ENCODE measurements at regions not wholly inside any gene's neighbourhood (a gene's known extent, or its start where the extent isn't known, plus 50 kb on each side); places are given as distances from the start of the nearest gene placed in this dataset.
A peak's percentile ranks its signal among the peaks of the same experiment; 100 is the strongest.
"Not testable (repeated sequence)": the region's sequence is repeated elsewhere in the genome, so short reads cannot be mapped to it uniquely, and the experiment has no call there.

DNA sequence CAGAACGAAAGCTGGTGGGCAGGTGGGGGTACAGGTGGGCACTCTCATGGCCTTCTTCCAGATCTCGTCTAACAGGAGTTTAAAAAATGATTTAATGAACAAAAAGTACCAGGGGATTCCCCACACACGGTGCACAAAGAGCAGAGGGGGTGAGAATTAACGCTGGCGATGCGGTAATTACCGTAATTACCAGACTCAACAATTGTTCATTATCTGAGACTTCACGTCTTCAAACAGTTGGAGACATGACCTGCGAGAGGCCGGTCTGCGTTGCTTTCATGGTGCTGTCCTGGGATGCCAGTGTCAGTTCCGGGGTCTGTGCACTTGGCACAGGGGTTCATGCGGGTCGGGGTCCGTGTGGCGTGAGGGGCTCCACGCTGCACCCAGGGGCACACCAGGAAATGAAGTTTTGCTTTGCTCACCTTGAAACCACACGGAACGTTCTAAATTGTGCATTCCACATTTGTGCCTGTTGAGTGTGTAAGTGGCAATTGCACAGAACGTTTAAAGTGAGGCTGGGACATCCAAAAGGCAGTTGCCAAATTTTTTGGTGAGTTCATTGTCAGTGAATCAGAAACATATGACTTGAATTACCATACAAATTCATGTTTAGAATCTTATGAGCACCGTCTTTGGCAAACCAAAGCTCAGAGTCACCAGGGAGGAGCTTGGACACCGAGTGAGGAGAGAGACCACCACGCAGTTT lies 256.4 kb upstream of the IRX1 start:
- no peak for DNase-seq

DNA sequence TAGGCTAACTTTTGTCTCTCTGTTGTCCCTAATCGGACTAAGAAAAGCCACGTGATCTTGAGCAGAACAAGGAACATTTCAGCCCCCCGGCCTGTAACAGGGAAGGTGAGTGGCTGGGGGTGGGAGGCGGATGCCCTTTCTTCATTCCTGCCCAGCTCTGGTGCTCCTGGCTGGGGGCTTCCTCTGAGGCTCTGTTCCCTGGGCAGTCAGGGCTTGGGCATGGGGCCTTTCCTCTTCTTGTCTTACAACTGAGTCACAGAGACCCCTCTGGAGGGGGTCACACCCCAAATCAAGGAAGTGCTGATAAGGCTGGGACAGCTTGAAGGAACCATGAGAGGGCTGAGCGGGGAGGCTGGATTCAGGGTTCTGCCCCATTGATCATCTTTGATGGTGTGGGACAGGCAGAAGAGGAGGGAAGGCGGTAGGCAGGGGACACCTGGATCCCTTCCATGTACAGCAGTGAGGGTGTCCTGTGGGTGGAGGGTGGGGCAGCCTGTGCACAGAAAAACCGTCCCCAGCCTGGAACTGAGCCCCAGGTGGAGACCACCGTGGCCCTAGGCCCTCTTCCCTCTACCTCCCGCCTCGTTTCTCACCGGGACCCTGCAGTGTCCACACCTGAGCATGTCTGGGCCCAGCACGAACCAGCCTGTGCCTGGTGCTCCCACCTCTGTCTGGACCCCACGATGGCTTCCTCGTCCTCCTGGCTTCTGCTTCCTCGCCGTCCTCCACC lies 257.7 kb upstream of the IRX1 start:
- DNase-seq = no peak

DNA sequence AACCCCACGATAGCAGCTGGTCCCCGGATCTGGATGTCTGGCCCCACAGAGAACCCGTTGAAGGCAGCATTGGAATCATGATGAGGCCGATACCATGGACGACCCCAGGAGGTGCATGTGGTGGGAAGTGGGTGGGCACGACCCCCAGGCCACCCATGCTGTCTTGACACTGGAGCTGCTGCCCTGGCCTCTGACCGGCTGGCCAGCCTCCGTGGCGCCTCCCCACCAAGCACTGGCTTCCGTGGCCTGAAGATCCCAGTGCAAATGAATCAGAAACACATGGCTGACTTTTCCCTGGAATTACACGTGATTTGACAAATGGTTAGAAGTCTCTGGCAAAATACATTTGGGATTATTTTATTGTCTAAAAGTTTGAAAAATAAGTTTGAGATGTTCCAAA lies 259.0 kb upstream of the IRX1 start:
- DNase-seq = no peak

DNA sequence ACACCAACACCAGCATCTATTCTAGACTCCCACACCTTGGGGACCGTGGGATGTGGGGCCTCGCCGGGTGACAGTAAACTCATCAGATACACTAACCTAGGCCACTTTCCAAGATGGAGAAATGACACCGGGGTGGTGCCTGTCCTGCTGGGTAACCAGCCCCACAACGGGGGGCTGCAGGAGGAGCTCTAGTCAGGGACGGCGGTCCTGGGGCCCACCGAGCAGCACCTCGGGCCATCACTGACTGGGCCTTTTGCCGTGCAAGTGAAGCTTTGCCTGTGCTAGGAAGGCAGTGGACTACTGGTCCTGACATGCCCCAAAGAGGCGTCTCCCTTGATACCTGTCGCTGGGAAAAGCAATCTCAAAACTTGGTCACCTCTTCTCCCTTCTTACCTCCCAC lies 260.3 kb upstream of the IRX1 start:
- DNase-seq = no peak

DNA sequence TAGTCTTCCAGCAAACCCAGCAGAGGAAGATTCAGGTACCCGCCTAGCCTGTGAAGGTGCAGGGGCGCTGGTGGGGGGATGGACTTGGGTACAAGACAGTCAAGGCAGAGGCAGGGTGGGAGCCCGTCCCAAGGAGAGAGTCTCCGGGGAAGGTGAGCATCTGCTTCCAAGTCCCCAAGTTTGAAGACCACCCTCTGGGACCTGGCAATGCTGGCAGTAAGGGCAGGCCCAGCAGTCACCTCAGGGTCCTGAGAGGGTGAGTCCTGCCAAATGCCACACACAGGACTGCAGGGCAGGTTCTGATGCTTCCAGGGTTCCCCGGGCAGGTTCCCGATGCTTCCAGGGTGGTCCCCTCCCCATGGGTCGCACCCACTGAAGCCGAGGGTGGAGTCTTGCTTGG lies 261.8 kb upstream of the IRX1 start:
- DNase-seq = no peak

DNA sequence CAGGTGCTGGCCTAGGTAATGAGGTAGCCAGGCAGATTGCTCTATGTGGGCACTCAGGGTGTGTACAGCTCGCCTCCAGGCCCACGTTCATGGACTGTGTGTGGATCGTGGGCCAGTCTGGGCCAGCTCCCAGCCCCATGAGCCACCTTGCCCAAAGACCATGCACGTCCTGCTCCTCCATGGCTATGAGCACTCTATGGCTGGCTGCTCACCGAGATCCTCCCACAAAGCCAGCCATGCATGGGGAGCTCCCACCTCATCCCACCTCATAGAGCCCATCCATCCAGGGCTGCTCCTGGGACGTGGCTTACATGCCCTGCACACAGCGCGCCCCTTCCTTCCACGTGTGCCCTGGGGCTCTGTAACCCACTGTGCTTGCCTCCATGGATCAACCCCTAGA lies 262.5 kb upstream of the IRX1 start:
- no peak for DNase-seq

DNA sequence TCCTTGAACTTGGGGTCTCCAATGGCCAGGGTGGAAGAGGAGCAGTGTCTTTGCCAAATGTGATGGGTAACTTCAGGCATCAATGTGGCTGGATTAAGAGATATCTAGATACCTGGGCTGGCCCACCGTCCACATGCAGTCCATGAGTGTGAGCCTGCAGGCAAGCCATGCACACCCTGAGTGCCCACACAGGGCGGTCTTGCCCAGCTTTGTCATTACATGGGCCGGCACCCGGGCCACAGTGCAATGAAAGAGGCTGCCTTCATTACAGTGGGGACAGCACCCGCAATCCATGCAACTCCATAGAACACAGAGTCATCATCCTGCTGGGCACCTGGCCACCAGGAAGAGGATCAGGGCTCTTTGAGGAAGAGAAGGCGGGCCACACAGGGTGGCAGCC lies 263.8 kb upstream of the IRX1 start:
- no peak for DNase-seq

DNA sequence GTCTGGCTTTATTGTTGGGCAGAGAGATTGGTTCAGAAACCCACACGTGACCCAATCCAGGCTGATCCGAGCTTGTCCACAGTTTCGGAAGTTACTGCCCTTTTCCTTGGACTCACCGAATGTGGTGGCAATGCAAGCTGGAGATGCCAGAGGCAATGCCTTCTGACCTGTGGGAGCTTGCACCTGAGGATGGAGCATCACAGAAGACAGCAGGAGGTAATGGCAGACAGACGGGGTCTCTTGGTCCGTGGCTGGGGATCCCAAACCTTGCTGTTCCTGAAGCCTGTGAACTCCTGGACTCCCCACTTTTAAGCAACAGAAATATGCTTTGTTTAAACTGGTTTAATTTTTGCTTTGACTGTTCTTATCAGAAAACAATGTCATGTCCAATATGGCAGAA lies 265.2 kb upstream of the IRX1 start:
- no peak for DNase-seq

DNA sequence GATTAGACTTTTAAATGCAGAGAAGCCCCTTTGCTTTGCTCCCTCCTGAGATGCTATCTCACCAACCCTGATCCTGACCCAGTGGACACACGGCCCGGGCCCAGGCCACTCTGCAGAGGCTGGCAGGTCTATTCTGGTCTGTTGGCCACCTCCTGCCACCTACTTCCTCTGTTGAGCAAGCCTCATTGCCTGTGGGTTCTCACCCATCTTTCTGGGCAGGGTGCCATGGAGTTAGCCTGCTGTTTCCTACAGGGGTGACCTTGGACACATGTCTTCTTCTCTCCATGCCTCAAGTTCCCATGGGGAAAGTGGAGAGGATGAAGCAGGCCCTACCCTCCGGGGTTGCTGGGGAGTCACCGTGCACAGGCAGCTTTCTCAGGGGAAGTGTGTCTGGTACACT lies 266.2 kb upstream of the IRX1 start:
- DNase-seq = no peak

DNA sequence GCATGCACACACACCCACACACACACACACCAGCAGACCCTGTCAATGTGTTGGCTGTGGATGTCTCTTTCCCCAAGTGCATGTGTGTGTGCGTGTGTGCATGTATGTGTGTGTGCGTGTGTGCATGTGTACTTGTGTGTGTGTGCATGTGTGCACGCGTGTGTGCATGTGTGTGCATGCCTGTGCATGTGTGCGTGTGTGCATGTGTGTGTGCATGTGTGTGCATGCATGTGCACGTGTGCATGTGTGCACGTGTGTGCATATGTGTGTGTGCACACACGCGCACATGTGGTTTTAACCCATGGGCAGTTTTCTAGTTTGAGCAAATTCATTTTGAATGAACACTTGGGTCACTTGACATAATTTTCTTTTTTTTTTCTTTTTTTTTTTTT lies 268.8 kb upstream of the IRX1 start:
- DNase-seq = no peak

DNA sequence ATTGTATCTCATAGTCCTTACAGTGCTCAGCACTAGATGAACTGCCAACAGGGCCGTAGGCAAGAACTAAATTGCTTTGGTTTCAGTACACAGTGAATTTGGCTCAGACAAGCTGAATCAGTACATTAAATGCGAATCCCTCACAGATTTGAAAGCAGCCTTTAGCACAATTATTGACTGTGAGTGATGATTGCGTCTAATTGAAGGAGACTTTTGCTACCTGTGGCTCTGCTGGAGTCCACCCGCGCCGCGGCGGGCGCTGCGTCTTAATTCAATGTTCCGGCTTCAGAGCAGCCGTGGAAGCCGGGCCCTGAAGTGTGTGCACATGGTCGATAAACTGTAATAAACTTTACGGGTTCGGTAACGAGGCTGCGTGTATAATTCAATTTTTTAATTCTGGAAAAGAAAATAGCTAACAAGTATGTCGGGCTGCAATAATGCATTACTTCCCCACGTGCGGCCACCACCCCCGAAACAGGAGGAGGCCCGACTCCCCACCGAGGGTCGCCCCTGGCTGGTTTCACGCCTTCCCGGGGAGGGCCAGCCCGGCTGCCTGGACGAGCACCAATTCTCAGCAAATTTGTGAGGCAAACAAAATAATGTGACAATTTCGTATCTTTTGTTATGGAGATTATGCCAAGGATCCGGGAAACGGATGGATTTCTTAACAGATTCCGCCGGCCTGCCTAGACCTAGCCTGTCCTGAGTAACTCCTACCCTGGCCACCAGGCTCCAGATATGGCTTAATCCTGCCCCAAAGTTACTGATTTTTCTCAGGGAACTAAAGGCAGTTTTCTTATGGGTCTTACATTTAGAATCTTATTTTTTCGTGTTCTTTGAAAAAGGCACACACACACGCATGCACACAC lies 269.4 kb upstream of the IRX1 start:
- no peak for DNase-seq

DNA sequence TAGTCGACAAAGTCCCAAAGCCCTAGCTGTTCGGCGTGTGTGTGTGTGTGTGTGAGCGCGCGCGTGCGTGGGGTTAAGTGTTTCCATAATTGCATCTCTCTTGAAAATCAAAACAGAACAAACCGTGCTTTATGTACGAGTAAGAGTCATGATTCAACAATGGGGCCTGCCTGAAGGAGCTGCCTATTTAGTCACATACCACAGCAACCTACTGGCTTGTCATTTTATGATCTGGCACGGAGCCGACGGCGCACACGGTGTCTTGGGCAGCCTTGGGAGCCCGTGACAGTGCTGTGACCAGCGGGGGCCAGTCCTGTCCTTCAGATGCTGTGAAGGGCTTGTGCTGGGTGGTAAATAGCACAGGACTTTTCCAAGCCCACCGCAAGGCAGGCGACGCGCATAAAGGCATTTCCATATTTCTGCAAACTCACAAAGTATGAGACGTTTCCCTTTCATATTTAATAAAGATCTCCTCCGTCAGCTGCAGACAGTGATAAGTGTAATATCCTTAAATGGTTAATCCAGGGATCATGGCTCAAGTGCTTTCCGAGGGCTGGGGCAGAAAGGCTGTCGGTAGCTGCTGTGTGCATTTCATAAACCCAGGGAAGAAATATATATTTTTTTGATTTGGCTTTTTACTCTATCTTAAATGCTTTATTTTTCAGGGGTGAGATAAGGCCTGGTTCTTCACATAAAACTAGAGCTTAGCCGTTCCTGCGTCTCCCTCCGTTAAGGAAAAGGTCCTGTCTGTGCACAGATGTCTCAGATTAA lies 270.2 kb upstream of the IRX1 start:
- peak; percentile 42 for DNase-seq

DNA sequence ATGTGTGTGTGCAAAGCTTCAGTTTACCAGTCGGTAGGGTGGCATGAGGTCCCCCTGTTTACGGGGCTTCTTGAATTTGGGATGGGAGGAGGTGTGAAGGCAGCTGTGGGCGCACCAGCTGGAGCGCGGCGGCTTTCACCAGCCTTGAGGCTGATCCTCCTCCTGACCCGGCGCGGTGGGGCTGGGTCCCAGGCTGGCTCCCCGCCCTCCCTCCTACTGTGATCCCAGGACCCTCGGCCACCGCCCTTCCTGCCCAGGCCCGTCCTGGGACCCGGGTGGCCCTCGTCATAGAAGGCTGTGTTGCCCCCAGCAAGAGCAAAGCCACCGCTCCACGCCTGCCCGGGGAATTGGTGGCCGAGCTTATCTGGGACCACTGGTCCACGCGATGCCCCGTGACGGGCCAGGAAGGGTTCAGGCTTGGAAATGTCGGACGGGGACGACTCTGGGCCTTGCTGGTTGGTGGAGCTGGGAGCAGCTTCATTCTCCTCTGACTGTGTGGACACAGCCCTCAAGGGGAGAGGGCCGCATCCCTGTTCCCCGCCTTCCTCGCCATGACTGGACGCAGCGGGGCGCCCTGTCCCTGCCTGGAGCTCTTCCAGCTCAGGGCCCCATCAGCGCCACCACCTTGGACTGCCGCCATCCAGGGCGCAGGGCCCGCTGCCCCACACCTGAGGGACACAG lies 271.1 kb upstream of the IRX1 start:
- no peak for DNase-seq

DNA sequence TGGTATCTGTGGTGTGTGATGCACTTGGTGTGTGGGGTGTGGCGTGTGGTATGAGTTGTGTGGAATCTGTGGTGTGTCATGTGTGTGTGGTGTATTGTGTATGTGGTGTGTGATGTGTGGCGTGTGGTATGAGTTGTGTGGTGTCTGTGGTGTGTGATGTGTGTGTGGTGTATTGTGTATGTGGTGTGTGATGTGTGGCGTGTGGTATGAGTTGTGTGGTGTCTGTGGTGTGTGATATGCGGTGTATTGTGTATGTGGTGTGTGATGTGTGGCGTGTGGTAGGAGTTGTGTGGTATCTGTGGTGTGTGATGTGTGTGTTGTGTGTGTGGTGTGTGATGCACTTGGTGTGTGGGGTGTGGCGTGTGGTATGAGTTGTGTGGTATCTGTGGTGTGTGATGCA lies 271.7 kb upstream of the IRX1 start:
- not testable (repeated sequence) for DNase-seq

DNA sequence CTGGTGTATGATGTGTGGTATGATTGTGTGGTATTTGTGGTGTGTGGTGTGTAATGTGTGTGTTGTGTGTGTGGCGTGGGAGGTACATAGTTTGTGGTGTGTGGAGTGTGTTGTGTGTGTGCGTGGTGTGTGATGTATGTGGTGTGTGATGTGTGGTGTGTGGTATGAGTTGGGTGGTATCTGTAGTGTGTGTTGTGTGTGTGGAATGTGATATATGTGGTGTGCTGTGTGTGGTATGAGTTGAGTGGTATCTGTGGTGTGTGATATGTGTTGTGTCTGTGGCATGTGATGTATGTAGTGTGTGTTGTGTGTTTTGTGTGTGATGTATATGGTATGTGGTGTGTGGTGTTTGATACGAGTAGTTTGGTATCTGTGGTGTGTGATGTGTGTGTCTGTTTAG lies 272.5 kb upstream of the IRX1 start:
- no peak for DNase-seq

DNA sequence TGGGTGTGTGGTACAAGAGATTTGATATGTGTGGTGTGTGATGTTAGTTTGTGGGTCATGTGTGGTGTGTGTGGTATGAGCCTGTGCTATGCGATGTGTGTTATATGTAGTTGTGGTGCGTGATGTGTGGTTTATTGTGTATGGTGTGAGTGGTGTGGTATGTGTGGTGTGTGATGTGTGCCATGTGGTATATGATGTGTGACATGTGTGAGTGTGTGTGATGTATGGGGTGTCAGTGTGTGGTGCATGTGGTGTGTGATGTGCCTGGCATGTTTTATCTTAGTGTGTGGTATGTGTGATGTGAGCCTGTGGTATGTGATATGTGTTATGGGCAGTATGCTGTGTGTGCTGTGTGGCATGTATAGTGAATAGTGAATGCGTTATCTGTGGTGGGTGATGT lies 273.0 kb upstream of the IRX1 start:
- no peak for DNase-seq

DNA sequence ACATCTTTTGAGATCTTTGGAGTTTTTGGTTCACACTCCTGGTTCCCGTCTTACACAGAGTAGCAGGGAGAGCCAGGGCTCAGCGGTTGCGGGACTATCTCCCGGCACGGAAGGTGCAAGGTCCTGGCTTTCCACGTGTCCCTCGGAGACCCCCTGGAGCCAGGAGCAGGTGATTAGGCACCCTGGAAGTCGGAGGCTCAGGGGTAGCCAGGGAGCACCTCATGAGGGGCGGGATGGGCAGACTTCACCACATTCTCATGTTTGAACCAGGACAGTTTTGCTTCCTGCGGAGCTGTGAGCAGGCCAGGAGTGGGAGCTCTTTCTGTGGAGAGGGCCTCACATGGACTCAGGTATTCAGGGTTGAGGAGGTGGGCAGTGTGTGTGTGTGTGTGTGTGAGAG lies 273.7 kb upstream of the IRX1 start:
- no peak for DNase-seq

DNA sequence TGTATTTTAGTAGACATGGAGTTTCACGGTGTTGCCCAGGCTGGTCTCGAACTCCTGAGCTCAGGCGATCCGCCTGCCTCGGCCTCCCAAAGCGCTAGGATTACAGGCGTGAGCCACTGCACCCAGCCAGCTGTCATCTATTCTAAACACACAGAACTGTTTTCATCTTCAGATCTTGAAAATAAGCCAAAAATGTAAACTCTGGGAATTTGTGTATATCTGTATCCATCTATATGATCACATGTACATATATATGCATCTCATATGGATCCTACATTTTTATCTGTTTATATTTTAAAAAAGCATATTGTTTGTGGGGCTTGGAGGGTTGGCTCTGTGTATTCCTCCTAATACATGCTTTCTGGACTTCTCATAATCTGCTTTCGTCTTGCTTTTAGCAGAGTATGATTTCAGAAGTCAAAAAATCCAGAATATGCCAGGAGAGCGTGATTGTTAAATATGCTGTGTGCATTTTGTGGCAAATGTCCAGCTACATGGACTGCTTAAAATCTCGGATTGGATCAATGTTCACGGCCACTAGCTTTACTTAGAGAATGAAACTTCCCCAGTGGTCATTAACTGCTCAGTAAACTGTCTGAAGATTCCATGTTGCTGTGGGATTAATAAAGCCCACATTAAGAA lies 274.4 kb upstream of the IRX1 start:
- DNase-seq = no peak

DNA sequence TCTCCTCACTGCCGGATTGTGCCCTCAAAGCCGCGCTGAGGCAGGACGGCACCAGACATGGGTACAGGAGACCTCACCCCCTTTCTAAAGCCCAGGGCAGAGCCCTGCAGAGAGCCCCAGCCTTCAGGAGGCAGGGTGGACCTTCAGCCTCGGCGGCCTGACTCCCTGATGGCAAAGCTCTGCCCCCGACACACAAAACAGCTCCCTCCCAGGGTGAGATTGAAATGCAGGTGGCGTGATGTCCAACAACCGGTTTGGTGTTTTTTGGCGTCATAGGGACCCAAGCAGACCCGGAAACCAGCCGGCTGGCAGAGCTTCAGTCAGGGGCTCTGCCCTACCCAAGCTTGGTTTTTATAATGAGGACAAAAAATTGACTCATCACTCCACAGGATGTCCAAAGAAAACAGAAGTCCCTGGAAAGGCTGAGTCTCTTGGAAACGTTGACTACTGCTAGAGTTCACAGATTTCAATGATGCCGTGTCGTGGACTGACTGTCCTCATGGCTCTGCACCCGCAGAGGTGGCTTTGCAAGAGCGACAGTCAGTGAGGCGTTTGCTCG lies 275.2 kb upstream of the IRX1 start:
- DNase-seq = no peak

DNA sequence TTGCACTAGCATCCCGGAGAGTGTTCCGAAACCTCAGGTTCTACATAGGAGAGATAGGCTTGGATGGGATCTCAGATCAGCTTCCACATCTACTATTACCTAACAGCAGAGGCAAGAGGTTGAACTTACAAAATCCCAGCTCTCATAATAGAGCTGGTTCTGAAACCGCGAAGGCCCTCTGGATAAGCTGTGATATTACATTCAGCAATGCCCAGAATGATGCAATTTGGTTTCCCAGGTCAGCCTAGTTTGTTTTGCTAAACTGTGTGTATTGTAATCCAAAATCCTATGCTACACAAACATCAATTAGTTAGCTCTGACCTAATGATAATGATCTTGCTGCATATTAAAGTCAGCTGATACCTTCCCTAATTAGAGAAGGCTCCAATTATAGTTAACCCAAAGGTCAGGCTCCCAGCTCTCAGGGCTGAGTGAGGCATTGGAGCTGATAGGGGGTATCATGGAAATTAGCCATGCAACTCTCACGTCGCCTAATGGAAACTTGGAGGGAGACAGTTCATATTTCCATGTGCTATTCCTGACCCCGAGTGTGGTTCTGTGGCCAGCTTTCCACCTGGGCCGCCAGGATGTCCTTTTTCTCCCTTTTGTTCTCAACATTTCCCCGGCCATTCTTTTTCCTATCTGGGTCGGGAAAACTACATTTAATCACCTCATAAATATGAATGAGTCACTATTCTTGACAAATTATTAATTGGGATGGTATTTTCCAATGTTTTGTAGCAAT lies 278.4 kb upstream of the IRX1 start:
- no peak for DNase-seq

DNA sequence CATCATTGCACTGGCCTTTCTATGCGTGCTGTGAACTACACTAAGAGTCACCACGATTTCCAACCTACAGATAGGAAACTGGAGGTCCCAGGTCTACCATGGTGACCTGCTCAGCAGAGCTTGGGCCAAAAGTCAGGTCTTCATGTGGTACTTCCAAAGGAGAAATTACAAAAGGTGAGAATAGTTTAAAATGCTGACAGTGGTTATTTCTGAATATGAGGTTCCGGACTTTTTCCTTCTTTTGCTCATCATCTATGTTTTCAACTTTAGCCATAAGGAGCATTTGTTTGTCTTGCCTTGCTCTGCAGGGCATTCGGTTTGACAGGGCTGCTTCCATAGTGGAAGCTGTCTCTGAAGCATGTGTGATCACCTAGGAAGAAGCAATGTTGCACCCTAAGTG lies 282.1 kb upstream of the IRX1 start:
- DNase-seq = no peak
